Esophagus muscularis mucosa (tissue), 4 donors: ENCODE measurements at regions not wholly inside any gene's neighbourhood (a gene's known extent, or its start where the extent isn't known, plus 50 kb on each side); places are given as distances from the start of the nearest gene placed in this dataset.

ENCODE experiments used
- CTCF ChIP-seq, 3 experiments: fragments of 200-600 bp in 2 of 3; fragments of 450-650 bp in 1 of 3; sonication (generic) in 2 of 3; IDR thresholded peaks; one replicate each; pipeline ENCODE4 v1.5.1; 2017 to 2019; ENCODE audit warnings: antibody characterized with exemption in 3 of 3, mild to moderate bottlenecking in 2 of 3, moderate library complexity in 1 of 3
- EP300 ChIP-seq: sonication (generic); formaldehyde crosslinking; IDR thresholded peaks from one replicate; pipeline ENCODE4 v1.6.1; 2017; ENCODE audit warnings: antibody characterized with exemption
- POLR2A ChIP-seq: fragments of 450-650 bp; IDR thresholded peaks from one replicate; pipeline ENCODE4 v1.6.1; 2017; ENCODE audit warnings: antibody characterized with exemption, moderate library complexity, mild to moderate bottlenecking, low read depth
- POLR2AphosphoS5 ChIP-seq, 2 donors: sonication (generic); formaldehyde crosslinking; IDR thresholded peaks; one replicate each; pipeline ENCODE4 v1.6.1; 2017; ENCODE audit warnings: antibody characterized with exemption in 2 of 2

- TF ChIP-seq EP300 (no peak), POLR2AphosphoS5 (IDR thresholded peaks at IDR 0.05) (no peak), CTCF (IDR thresholded peaks at IDR 0.05) (no peak), POLR2A (no peak)
Measured at GRCh38 chr10:33722067-33722466, 387.6 kb upstream of the NRP1 start.
